PFSK-1 (cell line): ENCODE measurements at regions not wholly inside any gene's neighbourhood (a gene's known extent, or its start where the extent isn't known, plus 50 kb on each side); places are given as distances from the start of the nearest gene placed in this dataset.

Source experiments
- FOXP2 ChIP-seq: optimal IDR thresholded peaks from 2 replicates; pipeline ENCODE3; 2011; ENCODE audit warnings: borderline replicate concordance, control low read depth, inconsistent platforms; ENCODE audit not compliant: insufficient read depth; ENCODE audit errors: extremely low read length, extremely low read depth
- POLR2AphosphoS5 ChIP-seq: IDR thresholded peaks from 2 replicates; pipeline ENCODE4 v1.6.1; 2012; ENCODE audit warnings: low read depth, mild to moderate bottlenecking, control low read depth, low read length, moderate library complexity
- SIN3A ChIP-seq: IDR thresholded peaks from 2 replicates; pipeline ENCODE4 v1.6.1; 2012; ENCODE audit warnings: mild to moderate bottlenecking, low read length, moderate library complexity, borderline replicate concordance; ENCODE audit not compliant: insufficient read depth
- TAF1 ChIP-seq: IDR thresholded peaks from 2 replicates; pipeline ENCODE4 v1.6.1; 2012; ENCODE audit warnings: low read length, control low read depth, borderline replicate concordance; ENCODE audit not compliant: insufficient read depth
- TF ChIP-seq, protein P1 (sequence below), 2 experiments: IDR thresholded peaks; 2 replicates each; pipeline versions ENCODE4 v1.6.1 to v1.8.0; 2011 to 2012; ENCODE audit warnings: low read depth in 2 of 2, low read length in 2 of 2, control low read depth in 1 of 2, inconsistent platforms in 1 of 2, mild to moderate bottlenecking in 1 of 2, moderate library complexity in 1 of 2; ENCODE audit not compliant: insufficient read depth in 1 of 2

DNA sequence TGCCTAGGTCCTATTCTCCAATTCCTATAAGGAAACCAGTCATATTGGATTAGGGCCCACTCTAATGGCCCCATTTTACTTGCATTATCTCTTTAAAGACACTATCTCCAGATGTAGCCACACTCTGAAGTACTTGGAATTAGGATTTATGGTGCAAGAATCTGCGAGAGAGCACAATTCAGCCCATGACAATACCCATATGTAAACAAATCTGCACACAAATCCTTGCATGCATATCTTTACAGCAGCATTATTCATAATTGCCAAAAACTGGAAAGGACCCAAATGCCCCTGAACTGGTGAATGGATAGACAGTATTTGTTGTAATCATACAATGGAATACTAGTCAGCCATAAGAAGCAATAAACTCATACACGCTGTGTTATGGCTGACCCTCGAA lies 229.8 kb upstream of the ADAMTS5 start:
- no peak for TF ChIP-seq POLR2AphosphoS5
- TF ChIP-seq, protein P1, sequence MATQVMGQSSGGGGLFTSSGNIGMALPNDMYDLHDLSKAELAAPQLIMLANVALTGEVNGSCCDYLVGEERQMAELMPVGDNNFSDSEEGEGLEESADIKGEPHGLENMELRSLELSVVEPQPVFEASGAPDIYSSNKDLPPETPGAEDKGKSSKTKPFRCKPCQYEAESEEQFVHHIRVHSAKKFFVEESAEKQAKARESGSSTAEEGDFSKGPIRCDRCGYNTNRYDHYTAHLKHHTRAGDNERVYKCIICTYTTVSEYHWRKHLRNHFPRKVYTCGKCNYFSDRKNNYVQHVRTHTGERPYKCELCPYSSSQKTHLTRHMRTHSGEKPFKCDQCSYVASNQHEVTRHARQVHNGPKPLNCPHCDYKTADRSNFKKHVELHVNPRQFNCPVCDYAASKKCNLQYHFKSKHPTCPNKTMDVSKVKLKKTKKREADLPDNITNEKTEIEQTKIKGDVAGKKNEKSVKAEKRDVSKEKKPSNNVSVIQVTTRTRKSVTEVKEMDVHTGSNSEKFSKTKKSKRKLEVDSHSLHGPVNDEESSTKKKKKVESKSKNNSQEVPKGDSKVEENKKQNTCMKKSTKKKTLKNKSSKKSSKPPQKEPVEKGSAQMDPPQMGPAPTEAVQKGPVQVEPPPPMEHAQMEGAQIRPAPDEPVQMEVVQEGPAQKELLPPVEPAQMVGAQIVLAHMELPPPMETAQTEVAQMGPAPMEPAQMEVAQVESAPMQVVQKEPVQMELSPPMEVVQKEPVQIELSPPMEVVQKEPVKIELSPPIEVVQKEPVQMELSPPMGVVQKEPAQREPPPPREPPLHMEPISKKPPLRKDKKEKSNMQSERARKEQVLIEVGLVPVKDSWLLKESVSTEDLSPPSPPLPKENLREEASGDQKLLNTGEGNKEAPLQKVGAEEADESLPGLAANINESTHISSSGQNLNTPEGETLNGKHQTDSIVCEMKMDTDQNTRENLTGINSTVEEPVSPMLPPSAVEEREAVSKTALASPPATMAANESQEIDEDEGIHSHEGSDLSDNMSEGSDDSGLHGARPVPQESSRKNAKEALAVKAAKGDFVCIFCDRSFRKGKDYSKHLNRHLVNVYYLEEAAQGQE (IDR thresholded peaks at IDR 0.05; ENCODE audit: insufficient read depth in 1 of 2, low read depth in 2 of 2, low read length in 2 of 2): no peak
- TF ChIP-seq SIN3A: no peak
- no peak for TF ChIP-seq FOXP2
- TF ChIP-seq TAF1: no peak

DNA sequence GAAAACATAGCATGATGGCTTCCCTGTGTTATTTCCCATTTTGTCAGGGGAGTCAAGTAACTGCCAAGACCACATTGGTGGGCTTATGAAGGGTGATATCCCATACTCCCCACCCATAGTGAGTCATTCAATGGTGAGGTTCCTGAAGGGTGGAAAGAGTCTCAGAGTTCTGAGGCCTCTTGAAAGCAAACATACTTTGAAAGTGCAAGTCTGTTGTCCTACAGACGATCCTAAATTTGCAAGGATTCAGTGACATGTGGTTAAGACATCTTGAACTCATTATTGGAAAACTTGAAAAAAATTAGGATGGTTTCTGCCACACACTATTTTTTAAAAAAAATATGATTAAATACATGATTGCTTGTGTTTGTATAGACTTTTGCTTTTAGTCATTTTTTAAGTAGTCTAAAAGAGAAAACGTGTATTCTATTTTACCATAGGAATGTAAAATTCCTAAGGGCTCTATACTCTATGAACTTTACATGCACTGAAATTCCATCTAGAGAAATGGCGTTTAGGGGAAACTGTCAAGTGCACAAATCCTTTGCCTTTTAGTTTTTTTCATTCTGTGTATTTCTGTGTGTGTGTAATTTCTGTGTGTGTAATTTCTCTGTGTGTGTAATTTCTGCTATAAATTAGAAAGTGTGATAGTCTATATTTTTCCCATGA lies 225.5 kb upstream of the ADAMTS5 start:
- TF ChIP-seq TAF1 (no peak), SIN3A (no peak), FOXP2 (no peak), POLR2AphosphoS5 (no peak)
- TF ChIP-seq, protein P1 (IDR thresholded peaks at IDR 0.05; ENCODE audit: insufficient read depth in 1 of 2, low read depth in 2 of 2, low read length in 2 of 2): no peak

DNA sequence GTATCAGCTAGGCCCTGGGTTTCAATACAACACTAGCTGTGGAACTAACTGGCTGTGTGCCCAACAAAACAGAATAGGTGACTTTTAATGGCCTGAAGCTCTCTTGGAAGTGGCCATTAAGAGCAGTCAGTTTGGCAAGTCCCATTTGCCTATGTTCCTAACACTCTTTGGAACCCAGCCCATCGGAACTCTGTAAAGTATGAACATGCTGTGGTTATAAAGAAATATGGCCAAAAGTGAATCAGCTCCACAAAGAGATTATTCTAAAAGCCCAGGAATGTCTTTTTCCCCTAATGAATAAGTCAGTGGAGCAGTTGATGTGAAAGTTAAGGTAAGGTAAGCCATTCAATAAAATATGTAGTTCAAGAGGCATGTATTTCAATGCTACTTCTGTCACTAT lies 223.7 kb upstream of the ADAMTS5 start:
- TF ChIP-seq SIN3A: no peak
- TF ChIP-seq TAF1: no peak
- TF ChIP-seq, protein P1 (IDR thresholded peaks at IDR 0.05; ENCODE audit: insufficient read depth in 1 of 2, low read depth in 2 of 2, low read length in 2 of 2): no peak

DNA sequence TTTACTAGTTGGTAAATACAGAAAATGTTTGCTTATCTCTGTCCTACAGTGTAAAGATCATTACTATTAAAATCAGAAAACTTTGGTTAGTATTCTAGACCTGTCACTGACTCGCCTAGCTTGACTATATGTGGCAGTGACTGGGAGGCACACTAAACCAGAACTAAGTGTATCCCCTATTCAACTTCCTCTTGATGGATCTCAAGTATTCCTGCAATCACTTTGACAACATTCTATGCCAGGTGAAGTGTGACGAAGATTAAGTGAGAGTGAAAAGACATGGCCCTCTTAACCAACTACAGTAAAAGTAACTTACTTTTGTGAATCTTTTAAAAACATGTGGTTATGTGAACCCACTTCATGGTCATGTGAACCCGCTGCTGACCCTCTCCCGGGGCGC lies 223.0 kb upstream of the ADAMTS5 start:
- TF ChIP-seq TAF1 (no peak), POLR2AphosphoS5 (no peak), SIN3A (no peak), FOXP2 (no peak)
- TF ChIP-seq, protein P1 (IDR thresholded peaks at IDR 0.05; ENCODE audit: insufficient read depth in 1 of 2, low read depth in 2 of 2, low read length in 2 of 2): no peak

DNA sequence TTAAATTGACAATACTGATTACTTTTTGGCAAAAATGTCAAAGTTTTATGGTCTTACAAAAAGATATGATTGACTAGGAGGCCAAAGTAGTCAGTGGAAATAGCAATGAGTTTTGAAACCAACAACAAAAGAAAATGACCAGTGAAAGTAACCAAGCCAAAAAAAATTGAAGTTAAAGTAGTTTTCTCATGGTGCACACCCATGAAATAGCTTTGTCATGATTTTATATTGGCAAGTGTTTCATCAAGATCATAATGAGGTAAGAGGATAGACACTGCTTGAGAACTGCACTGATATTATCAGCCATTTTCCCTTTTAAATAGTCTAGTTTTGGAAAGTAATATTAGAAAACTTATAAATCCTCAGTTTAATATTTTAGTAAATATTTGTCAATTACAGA lies 206.2 kb upstream of the ADAMTS5 start:
- TF ChIP-seq POLR2AphosphoS5: no peak
- TF ChIP-seq FOXP2: no peak
- TF ChIP-seq TAF1: no peak
- TF ChIP-seq SIN3A: no peak
- TF ChIP-seq, protein P1 (IDR thresholded peaks at IDR 0.05; ENCODE audit: insufficient read depth in 1 of 2, low read depth in 2 of 2, low read length in 2 of 2): no peak
